Ammon's horn (tissue), 1 donor: ENCODE measurements at regions not wholly inside any gene's neighbourhood (a gene's known extent, or its start where the extent isn't known, plus 50 kb on each side); places are given as distances from the start of the nearest gene placed in this dataset.
"Not testable (repeated sequence)": the region's sequence is repeated elsewhere in the genome, so short reads cannot be mapped to it uniquely, and the experiment has no call there.

Source experiments
- DNase-seq: peaks from one replicate; pipeline ENCODE4 v3.0.0-alpha.2; 2016; ENCODE audit warnings: low spot score

GRCh38 chr15:31433091-31433490, 106.5 kb downstream of the KLF13 start:
- no peak for DNase-seq

GRCh38 chr15:31433574-31433973, 106.9 kb downstream of the KLF13 start:
- no peak for DNase-seq

GRCh38 chr15:31434275-31434587, 107.6 kb downstream of the KLF13 start:
- no peak for DNase-seq

DNA sequence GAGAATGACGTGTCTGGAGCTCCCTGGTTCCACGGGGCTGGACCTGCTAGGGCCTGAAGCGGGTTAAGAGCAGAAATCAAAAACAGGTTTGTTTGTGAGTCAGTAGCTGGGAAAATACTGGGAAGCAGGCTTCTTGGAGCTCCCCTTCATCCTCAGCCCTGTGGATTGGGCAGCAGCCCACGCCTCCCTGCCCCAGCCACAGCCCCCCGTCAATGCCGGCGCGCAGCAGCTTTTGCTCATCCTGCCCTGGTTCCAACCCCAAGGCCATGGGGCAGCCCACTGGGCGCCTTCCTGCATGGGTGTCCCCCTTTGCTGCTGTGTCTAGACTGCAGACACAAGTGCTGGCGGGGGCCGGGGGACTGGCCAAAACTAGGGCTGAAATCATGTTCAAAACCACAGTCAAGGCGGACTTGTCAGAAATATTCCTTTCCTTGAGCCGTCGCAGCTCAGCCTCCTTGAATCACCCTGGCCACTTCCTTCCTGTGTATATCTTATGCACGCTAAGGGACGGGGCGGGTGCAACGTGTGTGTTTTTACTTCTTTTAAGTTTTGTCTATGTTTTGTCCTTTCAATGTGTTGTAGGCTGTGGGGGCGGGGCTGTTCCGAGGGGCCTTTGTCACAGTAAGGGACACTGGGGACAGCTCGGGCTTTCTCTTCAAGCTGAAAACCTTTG, 108.1 kb downstream of the KLF13 start:
- peak; percentile 35 for DNase-seq

- peak; percentile 86 for DNase-seq
Observed at GRCh38 chr15:31435261-31435911, 108.8 kb downstream of the KLF13 start.

- no peak for DNase-seq
Observed at GRCh38 chr15:31435912-31436628, 109.4 kb downstream of the KLF13 start.

GRCh38 chr15:31437686-31438085, 111.1 kb downstream of the KLF13 start:
- no peak for DNase-seq

GRCh38 chr15:31438601-31439265, 112.1 kb downstream of the KLF13 start:
- DNase-seq = no peak

- DNase-seq = no peak
Observed at GRCh38 chr15:31439328-31439727, 112.7 kb downstream of the KLF13 start.

- not testable (repeated sequence) for DNase-seq
Observed at GRCh38 chr15:31440216-31440615, 113.6 kb downstream of the KLF13 start.

- peak; percentile 38 for DNase-seq
Observed at GRCh38 chr15:31440754-31441311, 114.2 kb downstream of the KLF13 start.

GRCh38 chr15:31442226-31442625, 115.6 kb downstream of the KLF13 start:
- no peak for DNase-seq

- DNase-seq = no peak
Observed at GRCh38 chr15:31442699-31443111, 116.1 kb downstream of the KLF13 start.

GRCh38 chr15:31444844-31445243, 118.2 kb downstream of the KLF13 start:
- no peak for DNase-seq

GRCh38 chr15:31446546-31446945, 119.9 kb downstream of the KLF13 start:
- no peak for DNase-seq

- DNase-seq = no peak
Observed at GRCh38 chr15:31447931-31448634, 121.4 kb downstream of the KLF13 start.

GRCh38 chr15:31448635-31448979, 122.0 kb downstream of the KLF13 start:
- no peak for DNase-seq

DNA sequence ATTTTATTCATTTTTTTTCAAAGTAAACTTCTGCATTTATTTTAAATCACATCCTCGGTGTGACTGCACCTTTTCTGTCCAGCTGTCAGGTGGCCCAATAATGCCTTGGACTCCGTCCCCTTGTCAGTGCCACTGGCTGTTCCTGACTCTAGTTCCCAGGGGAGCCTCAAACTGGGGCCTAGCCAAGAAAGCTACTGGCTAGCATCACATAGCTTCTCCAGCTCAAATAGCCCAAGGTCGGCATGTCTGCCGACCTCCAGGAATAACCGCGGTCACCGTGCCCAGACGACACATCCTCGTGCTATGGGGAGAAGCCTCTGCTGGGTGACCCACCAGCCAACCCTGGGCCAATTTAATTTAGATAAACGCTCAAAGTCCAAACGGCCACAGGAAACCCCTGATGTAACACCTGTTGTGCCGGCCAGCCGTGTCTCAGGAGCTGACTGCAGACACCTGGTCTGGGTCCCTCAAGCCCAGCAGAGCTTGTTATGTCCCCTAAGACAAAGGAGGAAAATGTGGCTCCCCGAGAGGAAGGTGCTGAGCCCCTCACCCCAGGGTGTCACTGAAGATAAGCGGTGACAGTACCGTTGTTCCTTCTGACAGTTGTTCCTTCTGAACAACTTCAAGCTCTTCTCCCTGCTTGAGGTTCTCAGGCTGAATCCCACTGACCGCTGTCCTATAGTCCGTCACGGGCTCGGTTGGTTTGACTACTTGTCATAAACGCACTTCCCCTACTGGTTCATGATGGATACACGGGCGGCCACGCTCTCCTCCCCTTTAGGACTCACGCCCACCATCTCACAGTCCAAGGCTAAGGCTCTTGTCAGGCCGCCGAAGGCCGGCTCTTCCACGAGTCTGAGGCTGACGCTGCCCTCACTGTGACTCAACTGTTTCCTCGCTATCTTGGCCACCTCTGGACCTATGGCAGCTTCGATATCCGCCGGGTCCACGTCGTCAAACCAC, 126.2 kb downstream of the KLF13 start:
- no peak for DNase-seq

DNA sequence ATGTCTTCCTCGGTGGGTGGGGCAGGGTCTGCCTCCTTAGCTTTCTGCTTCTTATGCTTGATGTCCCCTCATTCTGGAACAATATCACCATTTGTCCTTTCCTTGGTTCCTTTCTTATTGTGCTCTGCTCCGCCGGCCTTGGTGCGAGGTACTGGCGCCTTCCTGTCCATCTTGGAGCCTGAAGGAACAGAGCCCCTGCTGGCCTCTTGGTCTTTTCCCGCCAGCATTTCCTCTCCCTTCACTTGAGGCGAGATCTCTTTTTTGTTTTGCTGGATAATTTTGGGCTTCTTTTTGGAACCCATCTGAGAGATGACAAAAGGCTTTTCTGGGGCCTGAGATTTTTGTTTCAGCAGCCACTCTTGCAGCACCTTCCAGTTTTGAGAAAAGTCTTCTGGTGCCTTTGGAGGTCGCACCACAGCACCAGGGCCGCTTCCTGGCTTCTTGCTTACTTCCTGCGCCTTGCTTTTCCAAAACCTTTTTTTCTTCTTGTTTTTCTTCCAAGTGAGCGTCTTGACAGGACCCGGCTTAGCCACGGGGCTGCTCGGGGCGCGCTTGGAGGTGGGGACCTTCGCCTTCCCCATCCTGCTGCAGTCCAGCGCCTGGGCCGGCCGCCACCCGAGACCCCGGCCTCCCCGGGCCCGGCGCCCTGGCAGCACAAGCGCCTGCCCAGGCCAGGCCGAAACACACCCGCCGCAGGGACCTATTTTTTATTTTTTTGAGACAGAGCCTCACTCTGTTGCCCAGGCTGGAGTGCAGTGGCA, 127.1 kb downstream of the KLF13 start:
- DNase-seq = no peak

- no peak for DNase-seq
Observed at GRCh38 chr15:31455499-31455898, 128.9 kb downstream of the KLF13 start.
